ENCODE measurements at regions not wholly inside any gene's neighbourhood (a gene's known extent, or its start where the extent isn't known, plus 50 kb on each side); places are given as distances from the start of the nearest gene placed in this dataset.

GRCh38 chr13:107413005-107413404 is 802.3 kb downstream of the LIG4 start:
- TF ChIP-seq CTCF (IDR thresholded peaks at IDR 0.05) (no peak), POLR2A (IDR thresholded peaks at IDR 0.05; ENCODE audit: low read depth) (no peak), POLR2AphosphoS5 (IDR thresholded peaks at IDR 0.05) (no peak)
